Neural cell (in vitro differentiated cells): ENCODE measurements at regions not wholly inside any gene's neighbourhood (a gene's known extent, or its start where the extent isn't known, plus 50 kb on each side); places are given as distances from the start of the nearest gene placed in this dataset.

ENCODE experiments used
- CTCF ChIP-seq: fragments of 450-650 bp; IDR thresholded peaks from 2 replicates; pipeline ENCODE4 v1.5.1; 2014; ENCODE audit warnings: antibody characterized with exemption, mild to moderate bottlenecking, moderate library complexity; ENCODE audit not compliant: poor library complexity, severe bottlenecking
- EP300 ChIP-seq: fragments of 450-650 bp; conservative IDR thresholded peaks from 2 replicates; pipeline ENCODE4 v1.6.1; 2014; ENCODE audit warnings: antibody characterized with exemption, mild to moderate bottlenecking, moderate library complexity; ENCODE audit not compliant: poor library complexity, severe bottlenecking
- EZH2 ChIP-seq: fragments of 200-600, 300-800 bp; shearing (Covaris generic), sonication (generic); IDR thresholded peaks from 2 replicates; pipeline ENCODE4 v1.6.1; 2014; ENCODE audit warnings: antibody characterized with exemption, low read length, borderline replicate concordance, mild to moderate bottlenecking; ENCODE audit not compliant: insufficient read depth, poor library complexity, severe bottlenecking
- MXI1 ChIP-seq: fragments of 450-650 bp; conservative IDR thresholded peaks from 2 replicates; pipeline ENCODE4 v1.6.1; 2014; ENCODE audit warnings: antibody characterized with exemption, mild to moderate bottlenecking; ENCODE audit not compliant: poor library complexity, severe bottlenecking
- POLR2AphosphoS5 ChIP-seq: IDR thresholded peaks from 2 replicates; pipeline ENCODE4 v1.6.1; 2012
- RAD21 ChIP-seq: fragments of 450-650 bp; conservative IDR thresholded peaks from 2 replicates; pipeline ENCODE4 v1.6.1; 2014; ENCODE audit warnings: antibody characterized with exemption, mild to moderate bottlenecking, moderate library complexity
- REST ChIP-seq: IDR thresholded peaks from 2 replicates; pipeline ENCODE4 v1.6.1; 2012; ENCODE audit warnings: borderline replicate concordance
- SMC3 ChIP-seq: fragments of 450-650 bp; conservative IDR thresholded peaks from 2 replicates; pipeline ENCODE4 v1.6.1; 2014; ENCODE audit warnings: antibody characterized with exemption, mild to moderate bottlenecking, moderate library complexity; ENCODE audit not compliant: poor library complexity

GRCh38 chr13:88162076-88162702, 491.0 kb downstream of the SLITRK5 start:
- TF ChIP-seq EZH2 (no peak), EP300 (no peak), CTCF (no peak), MXI1 (no peak), REST (no peak), SMC3 (no peak), RAD21 (no peak), POLR2AphosphoS5 (no peak)
